A549 (cell line): ENCODE measurements at regions not wholly inside any gene's neighbourhood (a gene's known extent, or its start where the extent isn't known, plus 50 kb on each side); places are given as distances from the start of the nearest gene placed in this dataset.

Experiments
- ATAC-seq, 2 experiments: fragments of 200-7000 bp in 1 of 2; fragments of >200 bp in 1 of 2; cut with Nextera tagmentation in 1 of 2; cut with Tn5 transposase in 1 of 2; 3 replicates each; pipeline versions ENCODE4 v1.8.0 to v1.9.1; 2018 to 2020; ENCODE audit warnings: mild to moderate bottlenecking in 1 of 2, moderate library complexity in 1 of 2
- CTCF ChIA-PET: fragments of 300-600 bp; sonication (Branson Sonifier 250); formaldehyde crosslinking; extraction: SDS; loops from one replicate; lab custom pipeline; 2021; ENCODE audit warnings: antibody characterized with exemption, inconsistent platforms; lab: Yijun Ruan, JAX
- POLR2A ChIA-PET: fragments of 350-600 bp; formaldehyde crosslinking; extraction: SDS; loops from one replicate; lab custom pipeline; 2021; ENCODE audit warnings: antibody characterized with exemption, inconsistent platforms; lab: Yijun Ruan, JAX
- DNase-seq, 2 experiments: peaks; one replicate each; pipeline versions ENCODE4 v3.0.0 to v3.0.0-alpha.2; 2011 to 2016; ENCODE audit warnings: low read depth in 1 of 2, low spot score in 1 of 2
- FAIRE-seq: peaks from 2 replicates; lab custom pipeline; 2011; peaks lifted over from hg19 to GRCh38; lab: Jason Lieb, UNC
- H3K27ac ChIP-seq, 2 experiments: fragments of >200 bp; sonication (Bioruptor Twin); formaldehyde crosslinking; 3 replicates each; pipeline ENCODE4 v1.5.1; 2016 to 2017
- H3K4me1 ChIP-seq: fragments of >200 bp; sonication (Bioruptor Twin); formaldehyde crosslinking; 3 replicates; pipeline ENCODE4 v1.6.1; 2016
- H3K4me2 ChIP-seq: fragments of >200 bp; sonication (Bioruptor Twin); formaldehyde crosslinking; 3 replicates; pipeline ENCODE4 v1.6.1; 2016
- H3K4me3 ChIP-seq: fragments of >200 bp; sonication (Bioruptor Twin); formaldehyde crosslinking; 3 replicates; pipeline ENCODE4 v1.5.1; 2016
- H3K9me3 ChIP-seq: fragments of >200 bp; sonication (Bioruptor Twin); formaldehyde crosslinking; 3 replicates; pipeline ENCODE4 v1.6.1; 2016
- ATOH8 ChIP-seq: fragments of 250-450 bp; sonication (Bioruptor Pico); IDR thresholded peaks from 2 replicates; pipeline ENCODE4 v1.5.0; 2020; ENCODE audit warnings: low read depth, mild to moderate bottlenecking, moderate library complexity
- CHD2 ChIP-seq: fragments of 150-350 bp; IDR thresholded peaks from 2 replicates; pipeline ENCODE4 v1.6.1; 2014; ENCODE audit warnings: low read length; ENCODE audit not compliant: partially characterized antibody
- E2F6 ChIP-seq: IDR thresholded peaks from 2 replicates; pipeline ENCODE4 v1.6.1; 2012; ENCODE audit warnings: low read depth, borderline replicate concordance
- EP300 ChIP-seq, 2 experiments: fragments of >200 bp; sonication (Bioruptor Twin); formaldehyde crosslinking; IDR thresholded peaks; 2 replicates in 1 of 2; 3 replicates in 1 of 2; pipeline ENCODE4 v1.6.1; 2016 to 2017
- FOXS1 ChIP-seq: fragments of 250-450 bp; sonication (Bioruptor Pico); IDR thresholded peaks from 2 replicates; pipeline ENCODE4 v1.5.0; 2020; ENCODE audit warnings: mild to moderate bottlenecking, moderate library complexity
- HMGXB4 ChIP-seq: fragments of 250-450 bp; sonication (Bioruptor Pico); IDR thresholded peaks from 2 replicates; pipeline ENCODE4 v1.5.0; 2021; ENCODE audit warnings: mild to moderate bottlenecking, moderate library complexity, borderline replicate concordance
- HOXB13 ChIP-seq: fragments of 250-450 bp; sonication (Bioruptor Pico); IDR thresholded peaks from 2 replicates; pipeline ENCODE4 v1.5.0; 2020; ENCODE audit warnings: low read depth, mild to moderate bottlenecking, moderate library complexity
- JUNB ChIP-seq: fragments of >200 bp; sonication (Bioruptor Twin); formaldehyde crosslinking; IDR thresholded peaks from 2 replicates; pipeline ENCODE4 v1.6.1; 2016
- KDM1A ChIP-seq: fragments of 200-600 bp; sonication (generic); IDR thresholded peaks from 2 replicates; pipeline ENCODE4 v1.6.1; 2016; ENCODE audit warnings: low read depth, mild to moderate bottlenecking
- NPAS2 ChIP-seq: fragments of 250-450 bp; sonication (Bioruptor Pico); IDR thresholded peaks from 2 replicates; pipeline ENCODE4 v1.8.0; 2022; ENCODE audit warnings: mild to moderate bottlenecking, moderate library complexity, borderline replicate concordance
- PBX3 ChIP-seq: IDR thresholded peaks from 2 replicates; pipeline ENCODE4 v1.6.1; 2012
- POLR2AphosphoS2 ChIP-seq: conservative IDR thresholded peaks from 2 replicates; pipeline ENCODE4 v1.6.1; 2012; ENCODE audit warnings: low read length, improper control_type of control experiment, inconsistent platforms
- RCOR1 ChIP-seq: fragments of 150-350 bp; IDR thresholded peaks from 2 replicates; pipeline ENCODE4 v1.6.1; 2014; ENCODE audit warnings: antibody characterized with exemption, low read length, low read depth
- SREBF2 ChIP-seq: fragments of 450-650 bp; IDR thresholded peaks from 2 replicates; pipeline ENCODE4 v1.6.1; 2014; ENCODE audit warnings: mild to moderate bottlenecking, moderate library complexity
- TFCP2L1 ChIP-seq: fragments of 250-450 bp; sonication (Bioruptor Pico); IDR thresholded peaks from 2 replicates; pipeline ENCODE4 v1.5.0; 2021; ENCODE audit warnings: mild to moderate bottlenecking
- ZFP36 ChIP-seq: fragments of 450-650 bp; IDR thresholded peaks from 2 replicates; pipeline ENCODE4 v1.6.1; 2014; ENCODE audit warnings: borderline replicate concordance; ENCODE audit not compliant: partially characterized antibody
- WGBS: methylation state at CpG from one replicate; pipeline ENCODE4 v1.1.6; 2017; ENCODE audit errors: missing lambda C conversion rate; 5-methylcytosine and 5-hydroxymethylcytosine counted together
- small RNA-seq, 6 experiments: library from RNA; depleted of rRNA; stranded (forward); fragments of <200 nt; gene quantifications; one replicate each; pipeline ENCODE3, GENCODE V24; 2012

GRCh38 chr21:17461582-17461981 lies 51.3 kb upstream of the CXADR start:
- peak in 1 of 2 experiments; percentile 21 for DNase-seq

GRCh38 chr21:17462276-17462981 lies 50.4 kb upstream of the CXADR start:
- 24% methylated on average over 16 of the region's 16 CpGs for WGBS
- FAIRE-seq = no peak
- ATAC-seq = peak; percentile 57 to 77; a peak in 4 of 6 replicates
- peak; percentile 25 to 76 for DNase-seq
- ChIA-PET POLR2A (no interaction called here), CTCF (interaction anchor here (0.7 kb wide), 1 partner anchor 89 kb away, joined by 4 read pairs; no protein-coding TSS in a partner anchor)
- Histone ChIP-seq H3K4me3 (no peak overlapping the region), H3K4me2 (peak overlapping the region; percentile 63), H3K4me1 (peaks cover 34% of the 10 kb centered on the region), H3K27ac (peak overlapping the region; percentile 44 to 55; a peak in 5 of 6 replicates), H3K9me3 (no peaks in the 10 kb centered on the region)
- TF ChIP-seq KDM1A (0 out of 2 replicates have a peak, but pooled peaks have one; percentile 42), SREBF2 (no peak)

More at GRCh38 chr21:17461582-17461981, 51.3 kb upstream of the CXADR start:
- ChIA-PET CTCF (no interaction called here), POLR2A (no interaction called here)
- Histone ChIP-seq H3K9me3 (no peaks in the 10 kb centered on the region), H3K4me1 (peaks cover 29% of the 10 kb centered on the region), H3K27ac (peak overlapping the region; percentile 44 to 57; a peak in 5 of 6 replicates), H3K4me3 (no peak overlapping the region), H3K4me2 (peak overlapping the region; percentile 63)
- TF ChIP-seq TFCP2L1 (CRISPR knock-in tag) (no peak), POLR2AphosphoS2 (no peak), HMGXB4 (no peak), PBX3 (no peak), FOXS1 (CRISPR knock-in tag) (no peak), CHD2 (no peak), JUNB (no peak), ATOH8 (CRISPR knock-in tag) (no peak), E2F6 (no peak), EP300 (IDR thresholded peaks at IDR 0.05) (no peak), HOXB13 (CRISPR knock-in tag) (no peak), NPAS2 (CRISPR knock-in tag) (no peak), RCOR1 (no peak), ZFP36 (no peak)
- WGBS = 42% methylated on average over 4 of the region's 4 CpGs
- ATAC-seq (no peak), FAIRE-seq (no peak)

Small RNAs in the stretch of these regions (small RNA-seq; reads per million reads assigned to genes)
- gene MIR125B2 = 0.49 to 29.1 (median 18.8) reads per million in 6 experiments
- gene MIR99A = 211 to 8,594 (median 6,173) reads per million in 6 experiments
- 17.2 to 613 (median 453) reads per million in 6 experiments for gene MIRLET7C
- 0 to 18.2 (median 0.10) reads per million in 6 experiments for gene RNU1-98P
- gene RNU6-113P = 0 reads per million in 6 experiments
- gene RNU6-426P = 0 reads per million in 6 experiments
- gene SNORD74B = 0 reads per million in 6 experiments
